NCI-H1930 (cell line): ENCODE measurements at regions not wholly inside any gene's neighbourhood (a gene's known extent, or its start where the extent isn't known, plus 50 kb on each side); places are given as distances from the start of the nearest gene placed in this dataset.

Source experiments
- DNase-seq, 2 experiments: peaks; one replicate each; lab custom pipeline; 2025; lab: John Stamatoyannopoulos, UW

DNA sequence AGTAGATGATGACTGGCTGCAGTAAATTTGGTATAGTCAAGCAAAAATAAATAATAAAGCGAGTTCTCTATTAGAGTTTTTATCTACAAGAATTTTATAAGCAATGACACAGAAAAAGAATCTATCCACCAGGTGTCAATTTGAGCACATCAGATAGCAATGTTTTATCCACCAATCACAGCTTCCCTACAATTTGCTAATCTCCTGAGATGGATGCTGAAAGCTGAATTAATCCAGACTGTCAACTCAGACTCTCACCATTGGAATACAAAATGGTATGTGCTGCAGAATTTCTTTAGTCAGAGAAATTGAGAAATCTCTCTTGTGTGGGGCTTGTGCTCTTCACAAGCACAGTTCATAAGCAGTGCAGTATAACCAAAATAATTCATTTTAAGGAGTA is 888.9 kb upstream of the GHITM start:
- DNase-seq, result no peak

DNA sequence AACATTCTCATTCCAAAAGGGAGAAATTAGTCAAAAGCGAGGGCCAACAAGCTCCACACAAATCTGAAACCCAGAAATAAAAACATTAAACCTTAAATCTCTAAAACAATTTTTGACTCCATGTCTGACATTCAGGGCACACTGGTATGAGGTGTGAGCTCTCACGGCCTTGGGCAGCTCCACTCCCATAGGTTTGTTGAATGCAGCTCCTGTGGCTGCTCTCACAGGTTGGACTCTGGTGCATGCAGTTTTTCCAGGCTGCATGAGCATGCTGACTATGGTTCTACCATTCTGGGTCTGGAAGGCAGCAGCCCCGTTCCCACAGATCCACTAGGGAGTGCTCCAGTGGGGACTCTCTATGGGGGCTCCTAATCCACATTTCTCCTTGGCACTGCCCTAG is 887.1 kb upstream of the GHITM start:
- no peak for DNase-seq

DNA sequence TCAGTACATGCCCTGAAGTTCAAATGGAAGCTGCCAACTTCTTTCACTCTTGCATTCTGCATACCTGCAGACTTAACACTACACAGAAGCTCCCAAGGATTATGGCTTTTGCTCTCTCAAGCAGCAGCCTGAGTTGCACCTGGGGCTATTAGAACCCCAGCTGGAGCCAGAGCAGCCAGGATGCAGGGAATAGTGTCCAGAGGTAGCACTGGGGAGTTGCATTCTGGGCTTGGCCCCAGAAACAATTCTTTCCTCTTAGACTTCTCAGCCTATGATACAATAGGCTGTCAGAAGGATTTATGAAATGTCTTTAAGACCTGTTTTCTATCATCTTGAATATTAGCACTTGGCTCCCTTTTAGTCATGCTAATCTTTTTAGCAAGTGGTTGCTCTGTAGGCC is 886.7 kb upstream of the GHITM start:
- no peak for DNase-seq

DNA sequence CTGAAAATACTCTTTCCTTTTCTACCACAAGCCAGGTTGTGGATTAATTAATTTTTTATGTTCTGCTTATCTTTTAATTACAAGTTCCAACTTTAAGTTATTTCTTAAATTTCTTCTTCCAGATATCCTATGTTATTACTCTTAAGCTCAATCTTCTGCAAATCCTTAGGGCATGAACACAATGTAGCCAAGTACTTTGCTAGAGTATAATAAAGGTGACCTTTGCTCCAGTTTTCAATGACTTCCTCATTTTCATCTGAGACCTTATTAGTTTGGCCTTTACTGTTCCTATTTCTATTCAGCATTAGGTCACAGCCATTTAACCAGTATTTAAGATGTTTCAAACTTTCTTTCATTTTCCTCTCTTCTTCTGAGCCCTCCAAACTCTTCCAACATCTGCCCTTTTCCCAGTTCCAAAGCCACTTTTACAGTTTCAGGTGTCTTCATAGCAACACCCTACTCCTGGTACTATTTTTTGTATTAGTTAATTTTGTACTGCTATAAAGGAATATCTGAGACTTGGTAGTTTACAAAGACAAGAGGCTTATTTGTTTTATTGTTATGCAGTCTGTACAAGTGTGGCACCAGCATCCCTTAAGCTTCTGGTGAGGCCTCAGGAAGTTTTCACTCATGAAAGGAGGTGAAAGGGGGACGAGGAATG is 886.2 kb upstream of the GHITM start:
- DNase-seq, result no peak

DNA sequence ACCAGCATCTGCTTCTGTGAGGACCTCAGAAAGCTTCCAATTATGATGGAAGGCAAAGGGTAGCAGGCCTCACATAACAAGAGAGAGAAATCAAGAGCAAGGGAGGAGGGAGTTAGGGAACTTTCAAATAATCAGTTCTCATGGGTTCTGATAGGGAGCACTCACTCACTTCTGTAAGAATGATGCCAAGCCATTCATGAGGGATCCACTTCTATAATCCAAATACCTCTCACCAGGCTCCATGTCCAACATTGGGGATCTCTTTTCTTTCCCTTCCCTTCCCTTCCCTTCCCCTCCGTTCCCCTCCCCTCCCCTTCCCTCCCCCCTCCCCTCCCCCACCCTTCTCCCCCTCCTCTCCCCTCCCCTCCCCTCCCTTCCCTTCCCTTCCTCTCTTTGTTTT is 884.6 kb upstream of the GHITM start:
- no peak for DNase-seq

DNA sequence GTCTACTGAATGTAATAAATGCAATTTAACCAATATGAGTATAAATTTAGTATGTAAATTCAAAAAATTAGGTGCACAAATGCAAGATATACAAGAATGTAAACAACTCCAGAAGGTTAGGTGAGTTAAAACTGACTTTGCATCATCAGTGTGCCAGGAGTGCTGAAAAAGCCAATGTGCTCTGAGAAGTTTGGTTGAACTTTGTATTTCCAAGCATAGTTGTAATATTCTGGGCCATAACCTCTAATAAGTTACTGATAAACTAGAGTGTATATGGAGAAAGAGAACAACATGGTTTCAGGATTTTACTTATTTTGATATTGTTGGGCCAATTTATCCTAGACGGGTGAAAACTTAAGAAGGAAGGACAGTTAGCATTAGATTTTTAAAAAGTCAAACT is 876.9 kb upstream of the GHITM start:
- DNase-seq, result no peak

DNA sequence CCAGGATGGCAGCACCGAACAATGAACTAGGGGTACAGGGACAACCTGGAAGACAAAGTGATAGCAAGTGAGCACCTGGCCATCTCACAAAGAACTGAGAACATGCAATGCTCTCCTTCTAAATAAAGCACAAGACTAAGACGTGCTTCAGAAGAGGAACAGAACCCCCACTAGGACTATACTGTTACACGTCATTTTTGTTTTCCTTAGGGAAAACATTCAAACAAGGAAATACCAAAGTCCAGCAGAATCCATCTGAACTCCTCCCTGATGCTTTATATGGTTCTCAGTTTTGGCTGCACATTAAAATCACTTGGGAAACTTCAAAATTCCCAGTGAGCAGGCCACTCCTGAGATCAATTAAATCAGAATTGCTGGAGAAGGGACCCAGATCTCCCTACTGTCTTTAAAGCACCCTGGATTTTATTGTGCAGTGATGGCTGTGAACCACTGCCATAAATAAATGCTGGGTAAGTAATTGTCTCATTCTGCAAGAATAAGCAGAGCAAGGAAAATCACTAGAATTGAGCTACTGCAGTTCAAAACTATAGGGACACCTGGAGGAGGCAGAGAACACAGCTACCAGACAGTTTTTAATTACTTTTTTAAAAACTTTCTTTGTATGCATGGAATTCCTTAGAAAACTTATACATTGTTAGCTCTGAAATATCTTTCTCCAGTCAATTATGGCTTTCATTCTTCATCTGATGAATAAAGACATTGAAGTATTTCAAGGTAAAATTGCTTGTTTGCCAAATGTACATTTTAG is 866.5 kb upstream of the GHITM start:
- DNase-seq, result no peak

DNA sequence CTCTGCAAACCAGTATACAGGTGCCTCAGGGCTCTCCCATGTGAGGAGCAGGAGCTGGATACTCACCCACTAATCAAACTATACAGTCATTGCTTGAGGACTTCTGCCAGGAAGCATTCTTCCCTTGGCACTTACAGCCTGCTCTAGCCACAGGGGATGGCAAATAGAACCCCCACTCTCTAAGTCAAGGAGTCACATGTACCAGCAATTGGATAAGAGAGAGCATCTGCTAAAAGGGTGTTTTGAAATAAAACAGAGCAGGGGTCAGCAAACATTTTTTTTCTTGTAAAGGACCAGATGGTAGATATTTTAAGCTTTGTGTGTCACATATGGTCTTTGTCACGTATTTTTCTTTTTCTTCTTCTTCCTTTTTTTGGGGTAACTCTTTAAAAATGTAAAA is 865.2 kb upstream of the GHITM start:
- DNase-seq, result no peak

DNA sequence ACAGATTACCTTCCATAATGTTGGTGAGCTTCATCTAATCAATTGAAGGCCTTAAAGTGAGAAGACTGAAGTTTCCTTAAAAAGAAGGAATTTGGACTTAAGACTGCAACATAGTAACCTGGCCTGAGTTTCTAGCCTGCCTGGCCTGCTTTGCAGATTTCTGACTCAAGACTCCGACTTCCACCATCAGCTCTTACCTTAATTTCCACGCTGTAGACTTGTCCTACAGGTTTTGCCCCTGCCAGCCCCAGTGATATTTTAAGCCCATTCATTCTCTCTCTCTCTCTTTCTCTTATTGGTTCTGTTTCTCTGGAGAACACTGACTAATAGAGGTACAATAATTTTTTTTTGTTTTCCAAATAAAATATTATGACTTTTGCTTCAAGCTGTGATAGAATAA is 862.3 kb upstream of the GHITM start:
- no peak for DNase-seq

DNA sequence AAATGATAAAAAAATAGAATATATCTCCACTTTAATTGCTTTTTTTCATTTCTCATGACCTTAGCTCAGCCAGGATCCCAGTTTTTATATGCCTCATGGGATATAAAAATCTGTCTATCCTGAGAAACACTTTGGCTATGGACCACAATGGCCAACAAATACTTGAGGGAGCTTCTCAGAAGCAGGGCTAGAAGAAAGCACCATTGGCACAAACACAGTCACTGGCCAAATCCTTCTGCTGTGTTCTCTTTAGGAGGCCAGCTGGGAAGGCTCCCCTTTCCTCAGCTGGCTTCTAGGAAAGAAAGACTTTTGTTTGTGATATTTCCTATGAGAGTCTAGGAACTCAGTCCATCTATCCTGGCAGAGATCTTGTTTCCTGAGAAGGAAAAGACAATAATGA is 856.2 kb upstream of the GHITM start:
- DNase-seq, result no peak

DNA sequence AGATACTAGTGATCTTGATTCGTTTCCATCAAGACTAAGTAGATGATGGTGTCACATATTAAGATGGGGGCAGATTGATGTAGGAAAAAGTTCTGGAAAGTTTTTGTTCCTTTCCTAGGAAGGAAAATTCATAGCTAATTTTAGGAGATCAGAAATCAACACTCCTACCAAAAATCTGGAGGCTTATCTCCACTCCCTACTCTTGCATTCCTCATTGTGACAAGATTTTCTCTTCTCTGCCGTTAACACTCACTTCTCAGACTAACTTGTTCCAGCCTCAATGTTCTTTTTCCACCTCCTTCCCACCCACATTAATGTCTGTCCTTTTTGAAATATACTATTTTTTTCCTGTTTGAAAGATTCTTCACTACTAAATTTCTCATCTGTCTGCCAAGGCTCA is 851.9 kb upstream of the GHITM start:
- no peak for DNase-seq

DNA sequence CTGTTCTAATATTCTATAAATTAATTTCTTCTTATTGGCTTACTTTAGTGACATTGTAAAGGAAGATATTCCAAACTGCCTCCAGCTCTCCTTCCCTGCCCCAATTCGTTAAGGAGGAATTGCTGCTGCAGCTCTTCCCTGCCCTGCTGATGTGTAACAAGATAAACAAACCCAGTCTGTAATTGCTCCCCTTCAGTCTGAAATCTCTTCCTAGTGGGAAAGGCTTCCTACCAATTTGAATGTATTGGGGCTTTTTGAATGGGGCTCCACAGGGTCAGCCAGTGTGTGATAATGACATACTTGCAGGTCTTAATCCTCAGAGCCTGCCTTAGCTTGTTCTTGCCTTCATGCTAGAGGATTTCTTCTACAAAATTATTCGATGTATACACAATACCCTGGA is 849.9 kb upstream of the GHITM start:
- DNase-seq, result no peak

DNA sequence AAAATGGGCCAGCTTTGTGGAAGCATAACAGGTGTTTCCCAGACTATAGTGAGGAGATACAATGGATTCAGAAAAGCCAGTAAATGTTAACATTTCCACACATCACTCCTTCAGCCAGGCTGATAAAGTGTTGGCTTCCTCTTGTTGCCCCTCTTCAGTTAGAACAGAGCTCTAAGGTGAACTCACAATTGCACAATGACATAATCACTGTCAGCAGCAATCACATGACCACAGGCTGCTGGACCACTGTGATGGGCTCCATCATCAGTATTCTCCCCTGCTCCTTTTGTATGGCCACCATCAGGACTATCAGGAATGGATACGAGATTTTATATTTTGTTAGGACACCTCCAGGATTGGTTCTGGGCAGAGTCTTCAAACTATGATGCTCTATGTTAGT is 849.4 kb upstream of the GHITM start:
- DNase-seq, result no peak

DNA sequence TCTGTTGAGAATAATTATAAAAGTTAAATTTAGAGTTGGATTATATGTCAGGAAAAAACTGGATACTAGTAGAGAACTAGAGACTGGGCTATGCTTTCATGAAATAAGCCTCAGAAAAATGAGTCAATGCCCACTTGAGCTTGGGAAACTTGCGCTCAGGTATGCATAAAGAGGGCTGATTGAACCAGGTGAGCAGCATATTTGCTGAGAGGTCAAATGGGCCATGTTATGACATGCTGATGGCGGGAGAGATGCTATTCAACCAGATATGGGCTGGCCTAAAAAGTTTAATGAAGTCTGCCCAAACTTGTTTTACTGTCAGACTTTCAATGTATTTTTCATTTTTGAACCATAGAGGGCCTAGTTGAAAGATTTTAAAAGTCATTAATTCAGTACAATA is 837.6 kb upstream of the GHITM start:
- DNase-seq, result no peak

DNA sequence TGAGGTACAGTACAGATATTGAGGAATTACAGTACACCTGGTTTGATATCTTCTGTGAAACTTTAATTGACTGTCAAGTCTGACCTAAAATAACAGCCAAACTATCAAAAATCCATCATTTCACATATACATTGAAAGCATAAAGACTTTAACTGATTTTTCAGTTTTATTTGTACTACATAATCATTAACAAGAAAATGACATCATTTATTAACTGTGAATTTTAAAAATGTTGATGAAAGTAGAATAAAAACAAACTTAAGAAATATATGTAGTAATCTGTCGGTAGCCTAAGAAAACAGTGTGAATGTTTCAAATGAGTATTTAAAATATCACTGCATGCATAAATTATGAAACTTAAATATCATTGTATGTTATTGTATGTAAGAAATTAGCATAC is 836.7 kb upstream of the GHITM start:
- no peak for DNase-seq

DNA sequence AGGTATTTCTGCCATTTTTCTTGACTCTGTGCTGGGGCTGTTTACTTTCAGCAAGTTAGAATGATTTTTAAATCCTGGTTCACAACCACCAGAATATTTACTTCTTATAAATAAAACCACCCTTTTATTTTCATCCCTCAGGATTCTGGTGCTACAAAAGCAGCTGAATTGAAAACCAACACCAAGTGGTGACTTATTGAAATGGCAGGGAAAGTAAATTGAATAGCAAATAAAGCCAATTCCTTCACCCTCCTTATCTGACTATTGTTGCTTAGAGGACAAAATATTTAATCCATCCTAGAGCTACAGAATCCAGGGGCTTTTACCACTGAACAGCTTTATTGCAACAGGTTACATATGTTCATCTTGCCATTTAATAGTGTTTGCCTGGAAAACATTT is 828.6 kb upstream of the GHITM start:
- no peak for DNase-seq

DNA sequence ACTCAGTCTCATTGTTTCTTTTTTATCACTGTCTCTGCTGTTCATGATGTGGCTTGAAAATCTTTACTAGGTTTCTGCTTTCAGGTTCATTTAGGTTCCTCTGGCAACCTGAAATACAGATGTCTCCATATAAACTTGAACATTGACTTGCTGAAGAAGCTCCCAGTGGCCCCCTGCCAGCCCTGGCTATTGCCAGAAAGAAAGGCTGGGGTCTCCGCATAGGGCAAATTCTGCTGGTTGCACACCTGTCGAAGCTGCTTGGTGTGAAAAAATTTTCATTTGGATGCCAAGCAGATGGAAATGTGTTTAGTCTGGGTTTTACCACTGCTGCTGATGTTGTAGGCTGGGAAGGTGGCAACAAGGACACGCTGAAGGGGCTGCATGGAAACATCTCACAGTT is 826.7 kb upstream of the GHITM start:
- no peak for DNase-seq

DNA sequence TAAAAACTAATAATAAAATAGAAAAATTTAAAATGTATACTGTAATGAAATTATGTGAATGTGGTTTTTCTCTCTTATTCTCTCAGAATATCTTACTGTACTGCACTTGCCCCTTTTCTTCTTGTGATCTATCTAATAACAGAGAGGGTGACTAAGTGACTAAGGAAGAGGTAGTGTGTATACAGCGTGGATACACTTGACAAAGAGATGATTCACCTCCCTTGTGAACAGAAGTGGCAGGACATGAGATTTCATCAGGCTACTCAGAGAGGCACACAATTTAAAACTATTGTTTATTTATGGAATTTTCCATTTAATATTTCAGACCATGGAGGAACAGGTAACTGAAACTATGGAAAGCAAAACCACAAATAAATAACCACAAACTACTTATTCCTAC is 806.6 kb upstream of the GHITM start:
- DNase-seq, result no peak

DNA sequence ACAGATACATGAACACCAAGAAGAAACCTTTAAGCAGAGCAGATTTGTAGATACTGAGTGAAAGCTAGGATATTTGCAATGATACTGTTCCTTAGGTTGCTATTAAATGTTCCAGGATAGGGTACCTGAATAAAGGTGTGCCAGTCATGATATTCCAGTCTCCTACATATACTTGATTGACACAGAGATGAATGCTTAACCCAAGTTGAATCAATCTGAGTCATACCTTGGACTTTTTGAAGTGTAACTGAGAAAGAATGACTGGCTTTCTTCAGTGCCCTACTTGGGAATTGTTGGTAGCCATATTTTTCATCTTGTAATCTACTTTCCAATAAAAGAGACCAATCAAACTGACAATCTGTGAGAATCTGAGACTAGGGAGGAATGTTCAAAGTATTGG is 805.7 kb upstream of the GHITM start:
- no peak for DNase-seq

DNA sequence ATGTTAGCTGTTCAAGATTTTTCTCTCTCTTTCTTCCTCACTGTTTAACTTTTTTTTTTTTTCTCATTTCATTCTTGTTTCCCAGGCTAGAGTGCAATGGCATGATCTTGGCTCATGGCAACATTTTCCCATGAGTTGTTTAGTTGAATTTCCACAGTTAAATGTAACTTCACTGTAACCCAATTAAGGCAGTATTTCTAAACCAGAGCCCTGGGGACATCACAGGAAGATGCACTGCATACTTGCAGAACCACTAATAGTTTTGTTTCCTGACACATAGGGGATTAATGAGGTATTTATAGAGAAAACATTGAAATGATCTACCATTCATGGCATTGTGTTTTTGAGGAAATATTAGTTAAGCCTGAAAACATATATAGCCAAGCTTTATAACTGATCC is 795.6 kb upstream of the GHITM start:
- DNase-seq, result no peak

DNA sequence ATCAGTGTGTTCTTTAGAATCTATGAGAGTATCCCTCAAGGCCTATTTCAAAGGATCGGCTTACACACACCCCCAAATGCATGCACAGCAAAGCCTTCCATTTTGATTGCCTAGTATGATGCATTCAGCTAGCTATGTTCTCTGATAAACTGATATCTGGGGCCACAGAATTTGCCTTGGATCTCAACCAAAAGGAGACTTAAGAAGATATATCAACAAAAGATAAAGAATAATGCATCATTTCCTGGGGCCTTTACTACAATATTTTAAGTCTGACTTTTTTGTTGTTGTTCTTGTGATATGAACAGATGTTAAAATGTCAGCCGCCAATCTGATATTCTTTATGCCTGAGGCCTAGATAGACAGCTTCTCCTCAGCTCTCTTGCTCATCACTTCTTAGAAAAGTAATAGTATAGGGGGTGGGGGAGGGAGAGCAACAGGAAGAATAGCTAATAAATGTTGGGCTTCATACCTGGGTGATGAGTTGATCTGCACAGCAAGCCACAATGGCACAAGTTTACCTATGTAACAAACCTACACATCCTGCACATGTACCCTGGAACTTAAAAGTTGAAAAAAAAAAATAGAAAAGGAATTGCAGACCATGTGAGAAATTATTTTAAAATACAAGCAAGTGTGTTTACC is 792.9 kb upstream of the GHITM start:
- DNase-seq, result no peak

DNA sequence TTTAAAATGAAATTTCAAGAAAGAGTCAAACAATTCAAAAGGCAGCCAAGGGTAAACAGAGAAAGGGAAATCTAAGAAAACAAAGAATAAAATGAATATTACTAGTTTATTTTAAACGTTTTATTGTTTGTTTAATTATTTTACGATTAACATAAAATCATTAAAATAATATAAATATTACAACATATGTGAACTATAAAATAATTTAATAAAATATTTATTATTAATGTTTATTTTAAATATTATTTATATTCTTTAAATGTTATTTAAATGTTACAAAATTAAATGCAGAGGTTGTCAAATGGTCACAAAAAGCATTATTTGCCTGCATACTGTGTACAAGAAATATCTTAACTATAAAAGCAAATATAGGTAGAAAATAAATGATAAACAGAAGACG is 786.7 kb upstream of the GHITM start:
- DNase-seq, result no peak

DNA sequence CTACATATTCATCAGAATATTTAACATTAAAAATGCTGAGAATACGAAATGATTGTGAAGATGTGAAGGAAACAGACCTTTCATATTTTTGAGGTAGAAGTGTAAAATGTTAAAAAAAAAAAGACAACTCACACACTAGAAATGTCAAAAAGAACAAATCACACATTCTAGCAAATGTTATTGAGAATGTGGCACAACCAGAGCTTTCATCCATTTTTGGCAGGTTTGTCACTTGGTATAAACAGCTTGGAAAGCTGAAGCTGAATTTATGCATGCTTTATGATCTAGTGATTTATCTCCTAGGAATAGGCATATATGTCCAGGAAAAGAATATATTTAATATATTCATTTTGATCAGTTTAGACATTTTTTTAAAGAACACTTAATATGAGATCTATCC is 784.9 kb upstream of the GHITM start:
- DNase-seq, result no peak

DNA sequence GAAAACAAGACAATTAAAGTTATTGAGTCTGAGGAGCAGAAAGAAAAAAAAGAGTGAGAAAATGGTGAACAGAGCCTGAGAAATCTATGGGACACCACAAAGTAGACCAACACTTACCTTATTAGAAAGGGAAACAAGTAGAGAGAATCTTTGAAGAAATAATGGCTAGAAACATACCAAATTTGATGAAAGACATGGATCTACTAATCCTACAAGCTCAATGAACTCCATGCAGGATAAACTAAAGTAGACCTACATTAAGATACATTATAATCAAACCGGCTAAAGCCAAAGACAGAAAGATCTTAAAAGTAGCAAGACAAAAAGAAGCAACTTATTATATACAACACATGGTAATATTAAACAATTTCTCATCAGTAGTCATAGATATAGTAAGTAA is 782.3 kb upstream of the GHITM start:
- no peak for DNase-seq
